Astrocyte (in vitro differentiated cells and primary cell): ENCODE measurements at regions not wholly inside any gene's neighbourhood (a gene's known extent, or its start where the extent isn't known, plus 50 kb on each side); places are given as distances from the start of the nearest gene placed in this dataset.

Source experiments
- DNase-seq: peaks from one replicate; pipeline ENCODE4 v3.0.0-alpha.2; 2010; ENCODE audit warnings: low read depth
- FAIRE-seq: peaks from 2 replicates; lab custom pipeline; 2011; peaks lifted over from hg19 to GRCh38; lab: Jason Lieb, UNC
- H2AFZ ChIP-seq: 2 replicates; pipeline ENCODE4 v1.6.0; 2012; ENCODE audit warnings: low read depth, low read length, inconsistent platforms
- H3K27ac ChIP-seq: 2 replicates; pipeline ENCODE4 v1.5.1; 2011; ENCODE audit warnings: low read depth, low read length, inconsistent platforms
- H3K27me3 ChIP-seq: 2 replicates; pipeline ENCODE4 v1.6.0; 2011; ENCODE audit warnings: low read length, inconsistent platforms; ENCODE audit not compliant: insufficient read depth
- H3K36me3 ChIP-seq: 2 replicates; pipeline ENCODE4 v1.5.1; 2011; ENCODE audit warnings: low read length, inconsistent platforms; ENCODE audit not compliant: insufficient read depth
- H3K4me1 ChIP-seq: 2 replicates; pipeline ENCODE4 v1.5.1; 2011; ENCODE audit warnings: low read length, inconsistent platforms; ENCODE audit not compliant: insufficient read depth
- H3K4me2 ChIP-seq: 2 replicates; pipeline ENCODE4 v1.6.0; 2012; ENCODE audit warnings: low read length, inconsistent platforms
- H3K4me3 ChIP-seq: 2 replicates; pipeline ENCODE4 v1.5.1; 2011; ENCODE audit warnings: low read depth, mild to moderate bottlenecking, low read length, inconsistent platforms; ENCODE audit not compliant: insufficient read depth
- H3K79me2 ChIP-seq: 2 replicates; pipeline ENCODE4 v1.6.0; 2012; ENCODE audit warnings: mild to moderate bottlenecking, low read length, inconsistent platforms; ENCODE audit not compliant: insufficient read depth
- H3K9ac ChIP-seq: 2 replicates; pipeline ENCODE4 v1.6.0; 2012; ENCODE audit warnings: mild to moderate bottlenecking, low read length, inconsistent platforms
- H3K9me3 ChIP-seq: 2 replicates; pipeline ENCODE4 v1.5.1; 2012; ENCODE audit warnings: low read depth, mild to moderate bottlenecking, low read length, inconsistent platforms; ENCODE audit not compliant: insufficient read depth
- H4K20me1 ChIP-seq: 2 replicates; pipeline ENCODE4 v1.6.0; 2012; ENCODE audit warnings: low read length, inconsistent platforms; ENCODE audit not compliant: insufficient read depth
- H3K27ac Mint-ChIP-seq: one replicate; pipeline ENCODE4 v1.8.0; 2021; ENCODE audit warnings: mild to moderate bottlenecking, mixed read lengths; ENCODE audit not compliant: unreplicated experiment
- H3K27me3 Mint-ChIP-seq: one replicate; pipeline ENCODE4 v1.8.0; 2021; ENCODE audit warnings: low read depth, mixed read lengths; ENCODE audit not compliant: unreplicated experiment
- H3K36me3 Mint-ChIP-seq: one replicate; pipeline ENCODE4 v1.8.0; 2021; ENCODE audit warnings: low read depth, mixed read lengths; ENCODE audit not compliant: unreplicated experiment
- H3K4me1 Mint-ChIP-seq: one replicate; pipeline ENCODE4 v1.8.0; 2021; ENCODE audit warnings: low read depth, mixed read lengths; ENCODE audit not compliant: unreplicated experiment
- H3K4me3 Mint-ChIP-seq: one replicate; pipeline ENCODE4 v1.8.0; 2021; ENCODE audit warnings: mild to moderate bottlenecking, moderate library complexity, mixed read lengths; ENCODE audit not compliant: unreplicated experiment
- H3K9me3 Mint-ChIP-seq: one replicate; pipeline ENCODE4 v1.8.0; 2021; ENCODE audit warnings: mild to moderate bottlenecking, mixed read lengths; ENCODE audit not compliant: unreplicated experiment
- CTCF ChIP-seq: IDR thresholded peaks from 2 replicates; pipeline ENCODE4 v1.5.1; 2011; ENCODE audit warnings: low read depth, mild to moderate bottlenecking, inconsistent platforms, low read length, moderate library complexity; ENCODE audit not compliant: insufficient read depth
- EZH2 ChIP-seq: IDR thresholded peaks from 2 replicates; pipeline ENCODE4 v1.6.1; 2012; ENCODE audit warnings: mild to moderate bottlenecking, low read length, inconsistent platforms; ENCODE audit not compliant: insufficient read depth

- no peaks in the 10 kb centered on the region for H3K9me3 Mint-ChIP-seq
- Histone ChIP-seq H2AFZ (no peak overlapping the region), H3K4me1 (peaks cover 3% of the 10 kb centered on the region), H3K9me3 (no peaks in the 10 kb centered on the region), H3K4me3 (no peak overlapping the region), H4K20me1 (no peaks in the 10 kb centered on the region), H3K9ac (no peak overlapping the region), H3K36me3 (no peaks in the 10 kb centered on the region), H3K27ac (no peak overlapping the region), H3K27me3 (no peaks in the 10 kb centered on the region), H3K4me2 (no peak overlapping the region), H3K79me2 (no peaks in the 10 kb centered on the region)
- DNase-seq (no peak), FAIRE-seq (no peak)
- no peaks in the 10 kb centered on the region for H3K36me3 Mint-ChIP-seq
- H3K4me3 Mint-ChIP-seq = no peak overlapping the region
- peaks cover 17% of the 10 kb centered on the region for H3K4me1 Mint-ChIP-seq
- no peaks in the 10 kb centered on the region for H3K27me3 Mint-ChIP-seq
- TF ChIP-seq CTCF (no peak), EZH2 (no peak)
- H3K27ac Mint-ChIP-seq = no peak overlapping the region
These were observed 287.9 kb upstream of the TRIB2 start for GRCh38 chr2:12428786-12429185.

GRCh38 chr2:12429779-12430406, 286.8 kb upstream of the TRIB2 start:
- Histone ChIP-seq H3K4me3 (no peak overlapping the region), H2AFZ (no peak overlapping the region), H3K27ac (no peak overlapping the region), H3K4me2 (no peak overlapping the region), H3K27me3 (no peaks in the 10 kb centered on the region), H3K9me3 (no peaks in the 10 kb centered on the region), H3K36me3 (no peaks in the 10 kb centered on the region), H3K9ac (no peak overlapping the region), H3K4me1 (peaks cover 3% of the 10 kb centered on the region), H4K20me1 (no peaks in the 10 kb centered on the region), H3K79me2 (no peaks in the 10 kb centered on the region)
- Mint-ChIP-seq H3K4me3 (no peak overlapping the region), H3K9me3 (no peaks in the 10 kb centered on the region), H3K36me3 (no peaks in the 10 kb centered on the region), H3K27ac (peak overlapping the region; percentile 30), H3K27me3 (no peaks in the 10 kb centered on the region), H3K4me1 (peaks cover 17% of the 10 kb centered on the region)
- DNase-seq = peak; percentile 64
- peak; percentile 79 for FAIRE-seq
- no peak for TF ChIP-seq EZH2
- no peak for TF ChIP-seq CTCF

DNA sequence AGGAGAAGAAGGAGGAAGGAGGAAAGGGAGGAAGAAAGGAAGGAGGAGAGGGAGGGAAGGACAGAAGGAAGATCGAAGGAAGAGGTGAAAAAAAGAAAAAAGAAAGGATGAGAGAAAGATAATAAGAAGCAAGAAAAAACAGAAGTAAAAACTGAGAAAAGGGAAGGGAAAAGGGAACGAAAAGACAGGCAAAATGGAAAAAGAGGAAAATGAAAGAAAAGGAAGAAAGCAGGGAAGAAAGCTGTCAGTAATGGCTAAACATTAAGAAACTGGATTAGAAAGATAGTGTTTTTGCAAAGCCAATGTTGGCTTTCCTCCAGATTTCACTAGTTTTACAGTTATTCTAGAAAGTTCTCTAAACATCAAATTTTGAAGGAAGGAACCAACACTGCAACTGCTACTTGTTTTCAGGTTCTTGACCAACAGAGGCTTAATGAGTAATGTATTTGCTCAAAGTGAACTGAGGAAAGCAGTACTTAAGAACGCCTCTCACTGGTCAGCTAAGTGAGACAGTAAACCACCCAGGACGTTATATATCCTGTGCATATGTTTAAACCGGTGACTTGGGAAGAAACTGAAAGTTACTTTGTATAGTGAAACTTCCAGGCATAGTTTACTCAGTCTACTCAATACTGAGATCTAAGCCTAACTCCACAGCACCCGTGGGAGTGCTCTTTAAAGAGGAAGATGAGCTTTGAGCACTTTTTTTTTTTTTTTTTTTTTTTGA, 286.2 kb upstream of the TRIB2 start:
- no peaks in the 10 kb centered on the region for H3K79me2 ChIP-seq
- H3K4me3 ChIP-seq = no peak overlapping the region
- Mint-ChIP-seq H3K27me3 (no peaks in the 10 kb centered on the region), H3K36me3 (no peaks in the 10 kb centered on the region), H3K4me3 (no peak overlapping the region), H3K4me1 (peaks cover 17% of the 10 kb centered on the region), H3K27ac (peak overlapping the region; percentile 30), H3K9me3 (no peaks in the 10 kb centered on the region)
- no peaks in the 10 kb centered on the region for H3K9me3 ChIP-seq
- peak; percentile 63 for FAIRE-seq
- TF ChIP-seq CTCF = no peak
- no peaks in the 10 kb centered on the region for H4K20me1 ChIP-seq
- H3K36me3 ChIP-seq = no peaks in the 10 kb centered on the region
- no peak for DNase-seq
- H3K4me1 ChIP-seq = peaks cover 3% of the 10 kb centered on the region
- no peak overlapping the region for H3K27ac ChIP-seq
- no peak overlapping the region for H3K9ac ChIP-seq
- no peak overlapping the region for H2AFZ ChIP-seq
- H3K4me2 ChIP-seq = no peak overlapping the region
- no peaks in the 10 kb centered on the region for H3K27me3 ChIP-seq
